Endothelial cell of umbilical vein (primary cell): ENCODE measurements at regions not wholly inside any gene's neighbourhood (a gene's known extent, or its start where the extent isn't known, plus 50 kb on each side); places are given as distances from the start of the nearest gene placed in this dataset.

Experiments
- EZH2 ChIP-seq: IDR thresholded peaks from 2 replicates; pipeline ENCODE4 v1.6.1; 2012; ENCODE audit warnings: borderline replicate concordance, low read depth, mild to moderate bottlenecking, moderate library complexity, low read length, inconsistent platforms; ENCODE audit not compliant: severe bottlenecking
- JUN ChIP-seq: IDR thresholded peaks from 2 replicates; pipeline ENCODE4 v1.6.1; 2011; ENCODE audit warnings: borderline replicate concordance, low read depth; ENCODE audit not compliant: insufficient read length, insufficient read depth
- MYC ChIP-seq: IDR thresholded peaks from one replicate; pipeline ENCODE4 v1.6.1; 2011; ENCODE audit warnings: mild to moderate bottlenecking, low read depth, low read length
- POLR2A ChIP-seq: IDR thresholded peaks from 2 replicates; pipeline ENCODE4 v1.6.1; 2012; ENCODE audit warnings: low read depth, mild to moderate bottlenecking, control low read depth, low read length
- POLR2AphosphoS5 ChIP-seq: IDR thresholded peaks from 2 replicates; pipeline ENCODE4 v1.6.1; 2012; ENCODE audit warnings: low read depth, mild to moderate bottlenecking, control low read depth, low read length, moderate library complexity; ENCODE audit not compliant: insufficient read depth
- TF ChIP-seq, protein P1 (sequence below): IDR thresholded peaks from 2 replicates; pipeline ENCODE4 v1.6.1; 2011; ENCODE audit not compliant: insufficient read depth, insufficient read length
- TF ChIP-seq, protein P2 (sequence below), 2 donors: IDR thresholded peaks; 1 replicate in 1 of 2; 2 replicates in 1 of 2; pipeline ENCODE4 v1.5.1; 2011; ENCODE audit warnings: low read length in 2 of 2, mild to moderate bottlenecking in 2 of 2, moderate library complexity in 2 of 2, control low read depth in 1 of 2, inconsistent platforms in 1 of 2, low read depth in 1 of 2; ENCODE audit not compliant: insufficient read depth in 1 of 2; ENCODE audit errors: extremely low read depth in 1 of 2

DNA sequence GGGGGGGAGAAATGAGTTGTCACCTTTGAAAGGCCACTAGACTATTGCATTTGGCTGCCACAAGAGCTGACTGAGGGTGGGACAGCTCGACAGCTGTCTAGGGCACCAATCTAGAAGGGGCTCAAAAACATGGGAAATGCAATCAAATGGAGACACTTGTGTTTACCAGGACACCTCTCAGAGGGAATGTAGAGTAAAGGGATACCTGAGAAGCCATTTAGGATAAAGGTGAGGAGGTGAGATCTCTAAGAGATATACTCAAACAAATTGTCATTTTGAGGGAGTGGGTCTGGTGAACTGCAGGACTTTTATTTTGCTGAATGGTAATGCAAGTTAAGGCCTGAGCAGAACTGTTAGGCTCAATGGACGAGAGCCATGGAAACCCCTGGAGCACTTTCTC is 159.8 kb downstream of the DDX1 start:
- TF ChIP-seq, protein P1, sequence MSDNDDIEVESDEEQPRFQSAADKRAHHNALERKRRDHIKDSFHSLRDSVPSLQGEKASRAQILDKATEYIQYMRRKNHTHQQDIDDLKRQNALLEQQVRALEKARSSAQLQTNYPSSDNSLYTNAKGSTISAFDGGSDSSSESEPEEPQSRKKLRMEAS: no peak
- TF ChIP-seq, protein P2, sequence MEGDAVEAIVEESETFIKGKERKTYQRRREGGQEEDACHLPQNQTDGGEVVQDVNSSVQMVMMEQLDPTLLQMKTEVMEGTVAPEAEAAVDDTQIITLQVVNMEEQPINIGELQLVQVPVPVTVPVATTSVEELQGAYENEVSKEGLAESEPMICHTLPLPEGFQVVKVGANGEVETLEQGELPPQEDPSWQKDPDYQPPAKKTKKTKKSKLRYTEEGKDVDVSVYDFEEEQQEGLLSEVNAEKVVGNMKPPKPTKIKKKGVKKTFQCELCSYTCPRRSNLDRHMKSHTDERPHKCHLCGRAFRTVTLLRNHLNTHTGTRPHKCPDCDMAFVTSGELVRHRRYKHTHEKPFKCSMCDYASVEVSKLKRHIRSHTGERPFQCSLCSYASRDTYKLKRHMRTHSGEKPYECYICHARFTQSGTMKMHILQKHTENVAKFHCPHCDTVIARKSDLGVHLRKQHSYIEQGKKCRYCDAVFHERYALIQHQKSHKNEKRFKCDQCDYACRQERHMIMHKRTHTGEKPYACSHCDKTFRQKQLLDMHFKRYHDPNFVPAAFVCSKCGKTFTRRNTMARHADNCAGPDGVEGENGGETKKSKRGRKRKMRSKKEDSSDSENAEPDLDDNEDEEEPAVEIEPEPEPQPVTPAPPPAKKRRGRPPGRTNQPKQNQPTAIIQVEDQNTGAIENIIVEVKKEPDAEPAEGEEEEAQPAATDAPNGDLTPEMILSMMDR (IDR thresholded peaks at IDR 0.05; ENCODE audit: extremely low read depth in 1 of 2, insufficient read depth in 1 of 2, low read depth in 1 of 2, low read length in 2 of 2): no peak
- TF ChIP-seq MYC (no peak), POLR2AphosphoS5 (no peak), EZH2 (no peak), POLR2A (no peak), JUN (no peak)
